ENCODE measurements at regions not wholly inside any gene's neighbourhood (a gene's known extent, or its start where the extent isn't known, plus 50 kb on each side); places are given as distances from the start of the nearest gene placed in this dataset.

GRCh38 chr21:28083350-28083749 is 909.3 kb downstream of the LTN1 start:
- no peak for DNase-seq
- H3K9me3 ChIP-seq, result no peaks in the 10 kb centered on the region
- no peaks in the 10 kb centered on the region for H3K36me3 ChIP-seq
- no peak overlapping the region for H3K27ac ChIP-seq
- H3K4me3 ChIP-seq, result no peak overlapping the region
- no peak for TF ChIP-seq POLR2A (IDR thresholded peaks at IDR 0.05)
- TF ChIP-seq CTCF (IDR thresholded peaks at IDR 0.05), result no peak
- no peaks in the 10 kb centered on the region for H3K4me1 ChIP-seq
- intact Hi-C loops (cut with DNase I; ENCODE audit: low total_unique reads), result no loop called here
- no peaks in the 10 kb centered on the region for H3K27me3 ChIP-seq

GRCh38 chr21:28078126-28078525 is 914.6 kb downstream of the LTN1 start:
- no peaks in the 10 kb centered on the region for H3K27me3 ChIP-seq
- intact Hi-C loops (cut with DNase I; ENCODE audit: low total_unique reads), result no loop called here
- H3K9me3 ChIP-seq, result no peaks in the 10 kb centered on the region
- DNase-seq, result no peak
- TF ChIP-seq POLR2A (IDR thresholded peaks at IDR 0.05) (no peak), CTCF (IDR thresholded peaks at IDR 0.05) (no peak)
- no peak overlapping the region for H3K27ac ChIP-seq
- H3K4me3 ChIP-seq, result no peak overlapping the region
- H3K36me3 ChIP-seq, result no peaks in the 10 kb centered on the region
- no peaks in the 10 kb centered on the region for H3K4me1 ChIP-seq

GRCh38 chr21:28074676-28075075 is 918.0 kb downstream of the LTN1 start:
- Histone ChIP-seq H3K4me1 (no peaks in the 10 kb centered on the region), H3K27ac (no peak overlapping the region), H3K36me3 (no peaks in the 10 kb centered on the region), H3K4me3 (no peak overlapping the region), H3K27me3 (no peaks in the 10 kb centered on the region), H3K9me3 (no peaks in the 10 kb centered on the region)
- DNase-seq, result no peak
- TF ChIP-seq CTCF (IDR thresholded peaks at IDR 0.05), result no peak
- TF ChIP-seq POLR2A (IDR thresholded peaks at IDR 0.05), result no peak
- intact Hi-C loops (cut with DNase I; ENCODE audit: low total_unique reads), result no loop called here

GRCh38 chr21:28072601-28073000 is 920.1 kb downstream of the LTN1 start:
- no peaks in the 10 kb centered on the region for H3K36me3 ChIP-seq
- DNase-seq, result no peak
- H3K9me3 ChIP-seq, result no peaks in the 10 kb centered on the region
- TF ChIP-seq CTCF (IDR thresholded peaks at IDR 0.05), result no peak
- TF ChIP-seq POLR2A (IDR thresholded peaks at IDR 0.05), result no peak
- no peak overlapping the region for H3K27ac ChIP-seq
- H3K4me1 ChIP-seq, result no peaks in the 10 kb centered on the region
- no peaks in the 10 kb centered on the region for H3K27me3 ChIP-seq
- intact Hi-C loops (cut with DNase I; ENCODE audit: low total_unique reads), result no loop called here
- H3K4me3 ChIP-seq, result no peak overlapping the region

GRCh38 chr21:28069450-28069923 is 923.2 kb downstream of the LTN1 start:
- Histone ChIP-seq H3K4me1 (no peaks in the 10 kb centered on the region), H3K27me3 (no peaks in the 10 kb centered on the region), H3K9me3 (no peaks in the 10 kb centered on the region), H3K4me3 (no peak overlapping the region), H3K36me3 (no peaks in the 10 kb centered on the region), H3K27ac (peak overlapping the region; percentile 17 to 43)
- DNase-seq, result no peak
- TF ChIP-seq CTCF (IDR thresholded peaks at IDR 0.05), result no peak
- no peak for TF ChIP-seq POLR2A (IDR thresholded peaks at IDR 0.05)
- intact Hi-C loops (cut with DNase I; ENCODE audit: low total_unique reads), result no loop called here

Measured in uterus (tissue), 3 donors.